ENCODE measurements at regions not wholly inside any gene's neighbourhood (a gene's known extent, or its start where the extent isn't known, plus 50 kb on each side); places are given as distances from the start of the nearest gene placed in this dataset.

DNA sequence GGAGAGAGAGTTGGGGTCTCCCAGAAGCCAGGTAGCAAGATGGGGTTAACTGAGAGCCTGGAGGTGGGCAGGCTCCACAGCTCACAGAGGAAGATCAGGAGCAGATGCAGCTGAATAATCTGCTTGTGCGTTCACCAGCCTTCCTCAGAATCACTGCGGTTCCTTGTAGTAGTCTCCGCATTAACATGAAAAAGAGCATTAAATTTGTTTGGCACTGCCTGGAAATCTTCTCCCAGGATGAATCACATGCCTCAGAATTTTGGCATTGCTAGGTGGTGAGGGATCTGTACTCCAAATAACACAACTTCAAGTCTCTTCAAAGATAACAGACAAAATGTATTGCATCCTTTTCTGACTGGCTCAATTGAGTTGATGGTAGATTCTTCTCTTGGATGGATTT is 700.6 kb upstream of the ARRDC4 start:
- DNase-seq, result no peak

DNA sequence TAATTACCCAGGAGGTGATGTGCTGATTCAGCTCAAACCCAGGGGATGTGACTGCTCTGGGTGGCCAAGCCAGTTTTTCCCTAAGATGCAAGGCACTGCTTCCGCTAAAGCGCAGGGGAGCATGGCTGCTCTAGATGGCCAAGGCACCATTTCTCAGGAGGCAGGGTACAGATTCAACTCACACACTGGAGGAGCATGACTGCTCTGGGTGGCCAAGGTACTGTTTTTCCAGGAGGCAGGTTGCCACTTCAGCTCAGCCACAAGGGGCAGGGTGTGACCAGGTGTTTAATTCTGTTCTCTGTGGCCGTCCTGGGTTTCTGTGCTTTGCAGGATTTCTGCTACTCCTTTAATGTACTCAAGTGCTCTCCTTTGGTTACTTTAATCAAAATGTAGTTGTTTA is 659.3 kb upstream of the ARRDC4 start:
- no peak for DNase-seq

DNA sequence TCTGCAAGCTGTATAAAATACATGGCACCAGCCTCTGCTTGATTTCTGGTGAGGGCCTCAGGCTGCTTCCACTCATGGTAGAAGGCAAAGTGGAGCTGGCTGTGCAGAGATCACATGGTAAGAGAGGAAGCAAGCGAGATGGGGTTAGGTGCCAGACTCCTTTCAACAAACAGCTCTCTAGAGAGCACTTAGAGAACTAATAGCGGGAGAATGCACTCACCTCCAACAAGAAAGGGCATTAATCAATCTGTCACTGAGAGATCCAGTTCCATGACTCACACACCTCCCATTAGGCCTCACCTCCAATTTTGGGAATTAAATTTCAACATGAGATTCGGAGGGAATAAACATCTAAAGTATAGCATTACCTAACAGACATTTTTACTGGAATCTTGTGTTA is 644.1 kb upstream of the ARRDC4 start:
- DNase-seq, result no peak

DNA sequence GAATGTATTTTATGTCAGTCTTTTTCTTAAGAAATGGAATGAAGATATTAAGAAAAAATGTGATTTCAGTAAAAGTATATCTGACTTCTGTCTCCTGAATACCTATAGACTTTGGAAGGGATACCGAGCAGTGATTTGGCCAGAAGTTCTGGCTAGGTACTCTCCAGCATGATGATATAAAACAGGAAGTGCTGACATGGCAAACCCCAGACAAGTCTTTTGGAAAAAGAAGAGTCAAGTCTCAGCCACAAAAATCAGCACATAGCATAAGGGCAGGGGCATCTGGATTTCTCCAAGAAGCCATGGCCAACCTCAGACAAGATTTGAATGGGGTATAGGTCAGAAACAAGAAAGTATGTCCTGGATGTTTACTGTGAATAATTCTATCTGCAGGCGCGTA is 643.3 kb upstream of the ARRDC4 start:
- no peak for DNase-seq

DNA sequence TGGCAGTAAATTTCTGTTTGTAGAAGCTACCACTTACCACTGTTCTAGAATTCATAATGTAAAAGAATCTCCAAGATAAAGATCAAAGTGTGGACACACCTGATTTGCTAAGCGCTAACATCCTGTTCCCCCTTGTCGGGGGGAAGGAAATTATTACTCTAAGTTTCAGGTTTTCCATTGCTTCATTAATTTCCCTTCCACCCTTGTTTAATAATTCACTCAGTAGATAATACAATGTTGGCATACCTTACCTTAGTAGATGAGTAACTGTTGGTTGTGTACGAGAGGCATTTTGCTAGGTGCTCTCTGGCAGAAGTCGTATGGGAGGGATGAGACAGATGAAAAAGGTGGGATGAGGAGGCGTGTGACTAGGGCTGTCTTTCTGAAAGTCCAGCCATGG is 641.2 kb upstream of the ARRDC4 start:
- no peak for DNase-seq

DNA sequence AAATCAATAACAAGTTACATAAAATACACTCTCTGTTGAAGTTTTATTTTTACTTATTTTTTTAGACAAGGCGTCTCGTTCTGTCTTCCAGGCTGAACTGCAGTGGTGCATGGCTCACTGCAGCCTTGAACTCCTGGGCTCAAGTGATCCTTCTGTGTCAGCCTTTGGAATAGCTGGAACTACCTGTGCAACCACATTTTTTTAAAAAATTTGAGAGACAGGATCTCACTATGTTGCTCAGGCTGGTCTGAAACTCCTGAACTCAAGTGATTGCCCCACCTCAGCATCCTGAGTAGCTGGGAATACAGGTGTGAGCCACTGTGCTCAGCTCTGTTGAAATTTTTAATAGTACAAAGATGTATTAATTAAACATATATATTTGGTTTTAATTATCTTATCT is 614.3 kb upstream of the ARRDC4 start:
- DNase-seq, result no peak

DNA sequence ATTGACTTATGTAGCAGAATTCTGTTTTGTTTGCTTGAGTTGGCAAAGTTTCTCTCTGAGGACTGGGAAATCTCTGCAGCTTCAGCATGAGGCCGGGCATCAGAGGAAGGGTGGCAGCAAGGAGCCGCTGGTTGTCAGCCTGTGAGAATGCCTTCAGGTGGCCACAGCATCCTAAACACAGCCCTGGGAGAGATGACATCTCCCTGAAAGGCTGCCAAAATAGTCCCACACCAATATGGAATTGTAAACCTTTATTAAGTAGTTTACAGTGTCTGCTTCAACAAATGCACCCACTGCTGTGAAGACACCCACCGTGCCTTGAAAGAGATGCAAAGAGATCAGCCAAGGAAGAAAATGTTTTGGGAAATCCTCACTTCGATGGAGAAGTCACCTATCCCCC is 609.7 kb upstream of the ARRDC4 start:
- DNase-seq, result no peak

DNA sequence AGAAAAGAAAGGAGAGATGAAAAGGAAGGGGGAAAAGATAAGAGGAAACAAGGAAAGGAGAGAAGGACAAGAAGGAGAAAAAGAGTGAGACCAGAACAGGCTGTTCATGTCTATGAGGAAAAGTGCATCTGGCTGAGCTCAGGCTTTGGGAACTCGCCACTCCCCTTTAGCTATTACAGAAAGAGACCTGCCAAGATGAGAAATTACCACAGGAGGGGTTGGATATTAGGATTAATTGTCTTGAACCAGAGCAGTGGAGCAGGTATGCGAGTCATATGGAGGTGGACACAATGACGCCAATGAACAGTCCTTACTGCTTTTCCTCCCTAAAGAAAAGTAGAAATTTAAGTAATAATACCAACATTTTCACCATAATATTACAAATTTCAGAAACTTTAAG is 577.0 kb upstream of the ARRDC4 start:
- no peak for DNase-seq

DNA sequence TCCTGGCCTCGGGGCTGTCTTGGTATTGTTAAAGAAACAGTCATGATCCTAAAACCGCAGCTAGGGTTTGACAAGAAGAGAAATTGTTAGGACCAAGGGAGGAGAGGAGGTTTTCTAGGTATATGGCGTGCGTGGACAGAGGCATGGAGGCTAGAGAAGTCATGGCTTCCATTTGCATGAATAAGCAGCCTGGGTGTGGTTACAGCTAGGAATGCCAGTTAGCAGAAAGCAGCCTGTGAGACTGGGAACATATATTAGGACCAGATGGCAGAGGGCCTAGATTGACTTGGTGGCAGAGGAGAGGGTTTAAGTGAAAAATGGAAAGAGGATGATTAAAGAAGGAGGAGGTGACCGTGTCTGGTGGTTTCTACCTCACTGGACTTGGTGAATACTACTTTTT is 573.6 kb upstream of the ARRDC4 start:
- no peak for DNase-seq

DNA sequence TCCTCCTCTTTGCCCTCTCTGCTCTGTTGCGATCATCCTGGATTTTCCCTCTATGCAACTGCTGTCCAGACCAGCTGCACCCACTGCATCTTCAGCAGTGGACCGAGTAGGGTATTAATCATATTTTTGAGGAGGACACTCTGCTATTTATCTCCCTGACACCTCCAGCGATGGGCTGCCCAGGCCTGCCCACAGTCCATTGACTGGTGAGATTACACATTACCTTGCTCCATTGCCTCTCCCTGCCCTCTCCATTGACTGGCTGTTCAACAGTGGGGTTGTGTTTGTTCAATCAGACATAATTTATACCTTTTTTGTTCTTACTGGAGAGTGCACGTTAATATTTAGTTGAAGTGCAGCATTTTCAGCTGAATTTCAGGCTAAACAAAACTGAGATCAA is 559.3 kb upstream of the ARRDC4 start:
- DNase-seq, result no peak

DNA sequence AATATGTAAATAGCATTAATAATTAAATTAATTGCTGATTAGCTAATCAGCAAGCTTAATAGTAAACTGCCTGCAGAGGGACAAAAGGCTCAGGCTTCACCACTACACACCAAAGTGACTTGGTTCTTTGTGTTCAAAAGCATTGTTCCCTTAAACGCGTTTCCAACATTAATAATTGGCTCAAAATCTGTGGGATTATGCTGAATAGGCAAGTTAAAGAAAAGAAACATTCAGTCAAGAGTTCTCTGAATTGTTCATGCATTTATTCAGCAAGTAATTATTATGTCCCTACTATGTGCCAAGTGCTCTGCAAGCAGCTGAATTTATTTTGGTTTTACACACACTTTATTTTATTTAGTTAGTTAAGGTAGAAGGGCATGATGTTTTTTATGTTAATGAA is 558.5 kb upstream of the ARRDC4 start:
- no peak for DNase-seq

DNA sequence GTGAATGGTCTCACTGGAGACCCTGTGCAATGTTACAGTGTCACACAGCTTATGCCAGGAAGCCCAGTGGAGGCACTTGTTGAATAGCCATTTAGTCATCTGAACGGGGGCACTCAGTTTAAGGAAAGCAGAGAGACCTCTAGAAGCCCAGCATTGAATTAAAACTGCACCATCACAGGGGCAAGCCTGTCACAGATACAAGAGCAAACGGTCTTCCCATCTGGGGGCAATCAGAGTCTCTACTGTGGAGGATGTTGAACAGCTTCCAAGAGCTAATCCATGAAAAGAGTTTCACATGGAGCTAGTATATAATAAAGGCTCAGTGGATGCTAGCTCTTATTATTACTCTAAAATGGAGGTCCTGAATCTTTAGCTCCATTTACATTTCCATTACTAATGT is 553.7 kb upstream of the ARRDC4 start:
- no peak for DNase-seq

DNA sequence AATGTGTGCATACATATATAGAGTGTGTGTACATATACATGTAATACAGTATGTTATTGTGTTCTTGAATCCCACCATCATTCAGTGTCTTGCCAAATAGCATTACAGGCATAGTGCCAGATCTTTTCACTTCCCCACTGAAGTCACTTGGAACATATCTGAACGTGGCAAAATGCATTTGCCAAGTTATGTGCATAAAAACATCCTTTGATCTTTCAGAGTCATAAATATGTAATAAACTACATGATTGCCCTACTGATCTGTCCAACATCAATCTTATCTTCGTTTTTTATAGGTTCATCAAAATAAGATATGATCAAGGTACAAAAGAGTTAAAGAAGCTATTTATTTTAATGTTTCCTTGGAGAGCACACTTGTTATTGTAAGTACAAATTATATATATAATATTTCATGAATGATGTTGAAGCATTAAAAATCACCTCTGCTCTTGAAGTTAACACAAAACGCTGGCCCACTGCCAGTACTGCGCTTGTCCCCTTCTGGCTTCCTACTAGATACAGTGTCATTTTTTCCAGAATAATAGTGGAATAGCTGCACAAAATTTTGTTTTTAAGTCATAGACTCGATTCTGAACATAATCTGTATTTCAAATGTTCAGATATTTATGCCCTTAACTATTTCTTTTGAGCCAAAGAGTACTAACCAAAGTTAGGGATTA is 549.5 kb upstream of the ARRDC4 start:
- no peak for DNase-seq

DNA sequence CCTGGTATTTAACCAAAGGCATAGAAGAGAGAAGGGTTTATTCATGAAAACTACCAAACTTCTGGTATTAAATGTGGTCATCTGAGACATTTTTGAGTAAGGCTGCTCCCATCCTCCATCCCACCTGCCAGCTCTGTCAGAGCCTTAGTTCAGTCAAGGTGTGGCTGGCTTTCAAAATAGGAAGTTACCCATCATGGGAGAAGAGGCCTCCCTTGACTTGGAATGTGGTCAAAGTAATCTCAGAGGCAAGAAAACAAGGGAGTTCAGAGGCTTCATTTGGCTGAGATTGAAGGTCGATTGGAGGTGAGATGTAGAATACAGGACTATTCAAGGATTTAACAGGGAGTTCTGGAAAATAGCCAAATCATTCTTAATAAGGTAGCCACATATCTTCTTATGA is 540.4 kb upstream of the ARRDC4 start:
- no peak for DNase-seq

DNA sequence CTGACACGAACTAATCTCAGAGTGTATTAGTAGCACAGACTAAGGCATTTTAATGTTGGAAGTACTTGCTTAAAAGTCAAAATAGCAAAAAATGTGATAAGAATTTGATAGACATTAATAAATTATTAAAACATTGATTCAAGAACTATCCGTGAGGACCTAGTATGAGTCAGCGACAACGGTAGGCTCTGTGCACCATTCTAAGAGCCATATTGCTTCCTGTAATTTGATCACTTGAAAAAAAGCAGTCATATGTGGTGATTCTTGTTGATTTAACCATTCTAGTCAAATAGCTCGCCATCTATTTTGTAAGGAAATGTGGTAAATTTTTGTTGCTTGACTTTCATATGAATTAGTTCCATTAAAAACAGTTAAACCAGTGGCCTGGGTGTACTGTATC is 534.9 kb upstream of the ARRDC4 start:
- no peak for DNase-seq

DNA sequence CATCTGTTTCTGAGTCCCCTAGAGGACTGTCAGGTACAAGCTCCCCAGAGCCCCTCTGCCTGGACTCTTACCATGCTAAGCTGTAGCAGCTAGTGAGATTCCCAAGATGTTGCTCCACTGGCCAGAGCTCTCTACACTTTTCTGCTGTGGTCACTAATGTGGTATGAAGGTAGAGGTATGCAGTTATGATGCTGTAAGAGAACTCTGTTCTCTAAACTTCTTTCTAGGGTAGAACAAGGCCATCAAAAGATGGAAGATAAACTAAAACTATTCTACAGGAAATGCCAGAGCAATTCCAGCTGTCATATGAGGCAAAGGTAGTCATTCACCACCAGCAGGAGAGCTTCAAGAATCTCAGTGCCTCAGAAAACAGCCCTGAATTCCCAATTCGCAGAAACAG is 517.4 kb upstream of the ARRDC4 start:
- DNase-seq, result no peak

DNA sequence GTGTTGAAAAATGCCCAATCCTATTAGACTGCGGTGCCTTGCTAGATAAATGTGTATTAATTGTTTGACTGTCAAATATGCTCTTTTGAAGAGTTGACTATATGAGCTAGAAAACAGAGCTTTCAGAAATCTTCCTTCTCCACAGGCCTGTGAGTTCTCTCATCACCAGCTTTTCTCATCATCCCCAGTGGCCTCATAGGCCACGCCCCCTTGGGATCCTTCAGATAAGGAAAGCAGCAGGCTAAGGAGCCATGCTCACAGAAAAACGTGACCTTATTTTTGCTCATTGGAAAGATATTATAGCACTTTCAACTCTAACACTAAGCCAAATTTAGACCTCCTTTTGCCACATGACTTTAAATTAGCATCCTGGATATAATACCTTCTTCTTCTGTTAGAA is 514.4 kb upstream of the ARRDC4 start:
- DNase-seq, result no peak

DNA sequence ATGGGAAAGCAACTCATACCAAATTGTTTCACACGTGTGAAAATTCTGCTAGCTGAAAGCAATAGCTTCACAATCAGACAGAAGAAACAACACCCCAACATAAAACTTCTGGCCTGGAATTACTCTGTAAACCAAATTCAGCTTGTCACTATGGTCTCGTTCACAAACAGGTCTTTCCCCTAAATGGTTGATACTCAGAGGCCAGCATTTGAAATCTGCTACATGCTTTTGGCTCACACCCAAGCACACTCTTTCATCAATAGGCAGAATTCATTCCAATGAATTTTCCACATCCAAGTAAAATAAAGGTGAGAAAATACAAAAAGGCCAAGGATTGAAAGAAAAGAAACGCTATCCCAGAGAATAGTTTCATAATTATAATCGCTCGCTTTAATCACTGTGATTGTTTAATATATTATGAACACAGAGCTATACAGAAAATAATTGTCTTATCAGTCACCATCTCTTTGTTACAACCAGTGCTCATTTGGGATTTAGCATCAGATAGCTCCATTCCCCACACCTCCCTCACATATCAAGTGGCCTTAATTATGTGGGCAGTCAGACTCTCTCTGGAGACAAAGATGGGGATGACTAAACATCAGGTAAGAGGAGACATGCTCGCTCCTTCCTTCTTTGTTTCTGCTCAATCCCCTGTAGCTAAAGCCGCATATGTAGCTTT is 503.8 kb upstream of the ARRDC4 start:
- no peak for DNase-seq

DNA sequence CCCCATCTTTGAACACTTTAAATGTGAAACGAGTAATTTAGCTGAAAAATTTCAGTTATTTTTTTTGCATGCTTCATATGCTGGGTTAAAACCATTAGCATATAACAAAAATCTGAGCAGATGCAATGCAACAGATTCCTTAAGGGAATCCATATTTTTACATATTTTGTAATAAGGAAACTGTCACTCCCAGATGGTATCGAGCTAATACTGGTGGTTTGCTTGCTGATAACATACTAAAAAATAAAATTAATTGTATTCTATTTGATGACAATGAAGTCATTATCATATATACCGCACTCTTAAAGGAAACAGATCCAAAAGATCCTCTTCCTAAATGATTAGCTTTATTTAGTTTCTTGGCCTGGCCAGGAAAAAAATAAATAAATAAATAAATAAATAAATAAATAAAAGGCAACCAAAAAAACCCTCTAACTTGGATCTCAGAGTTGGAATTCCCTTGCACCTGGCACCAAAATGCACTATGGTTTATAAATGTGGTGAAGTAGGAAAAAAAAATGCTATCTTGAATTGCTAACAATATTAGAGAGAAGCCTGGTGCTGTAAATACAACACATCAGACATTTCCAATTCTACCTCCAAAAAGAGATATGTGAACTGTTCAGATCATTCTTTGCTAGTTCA is 503.2 kb upstream of the ARRDC4 start:
- no peak for DNase-seq

DNA sequence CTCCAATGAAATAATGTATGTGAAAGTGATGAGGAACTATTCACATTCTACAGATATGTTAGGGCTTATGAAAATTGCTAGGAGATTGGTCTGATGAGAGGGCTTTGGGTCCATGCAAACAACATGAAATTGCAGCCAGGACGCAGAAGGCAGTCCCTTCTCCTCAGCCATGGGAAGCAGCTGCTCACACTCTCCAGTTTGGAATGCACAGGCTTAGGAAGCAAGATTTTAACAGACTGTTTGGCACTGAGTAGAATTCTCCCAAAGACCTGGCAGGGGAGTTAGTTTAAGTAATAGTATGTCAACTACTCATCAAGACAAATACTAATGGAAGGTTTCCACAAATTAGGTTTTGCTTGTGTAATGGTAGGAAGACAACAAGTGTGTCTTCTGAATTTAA is 500.7 kb upstream of the ARRDC4 start:
- no peak for DNase-seq

DNA sequence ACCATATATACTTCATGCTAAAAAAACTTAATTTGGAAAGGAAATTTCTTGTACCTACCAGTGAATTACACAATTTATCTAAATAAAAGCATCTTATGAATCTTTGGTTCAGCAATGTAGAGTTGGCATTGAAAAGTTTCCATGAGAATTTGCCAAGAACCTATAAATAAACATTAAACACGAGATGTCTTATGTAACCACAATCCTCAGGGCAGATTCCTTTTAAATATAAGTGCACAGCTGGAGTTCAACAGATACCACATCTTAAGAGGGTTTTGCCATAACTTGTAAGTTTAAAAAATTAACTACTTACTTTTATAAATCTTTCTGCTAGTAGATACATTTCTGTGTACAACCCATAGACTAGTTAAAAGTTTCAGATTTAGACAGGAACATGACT is 499.3 kb upstream of the ARRDC4 start:
- no peak for DNase-seq

DNA sequence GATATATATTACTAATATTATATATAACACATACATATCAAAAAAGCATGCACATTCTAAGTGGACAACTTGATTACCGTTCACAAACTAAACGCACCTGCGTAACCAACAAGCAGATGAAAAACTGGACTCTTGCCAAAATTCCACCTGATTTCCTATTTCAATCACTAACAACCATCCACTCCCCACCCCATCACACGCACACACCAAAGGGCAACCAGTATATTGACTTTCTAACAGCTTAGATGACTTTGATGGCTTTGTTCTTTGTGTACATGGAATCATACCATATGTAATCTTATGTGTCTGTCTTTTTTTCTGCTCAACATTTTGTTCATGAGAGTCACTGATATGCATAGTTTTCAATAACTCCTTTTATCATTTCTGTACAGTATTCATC is 496.8 kb upstream of the ARRDC4 start:
- no peak for DNase-seq

DNA sequence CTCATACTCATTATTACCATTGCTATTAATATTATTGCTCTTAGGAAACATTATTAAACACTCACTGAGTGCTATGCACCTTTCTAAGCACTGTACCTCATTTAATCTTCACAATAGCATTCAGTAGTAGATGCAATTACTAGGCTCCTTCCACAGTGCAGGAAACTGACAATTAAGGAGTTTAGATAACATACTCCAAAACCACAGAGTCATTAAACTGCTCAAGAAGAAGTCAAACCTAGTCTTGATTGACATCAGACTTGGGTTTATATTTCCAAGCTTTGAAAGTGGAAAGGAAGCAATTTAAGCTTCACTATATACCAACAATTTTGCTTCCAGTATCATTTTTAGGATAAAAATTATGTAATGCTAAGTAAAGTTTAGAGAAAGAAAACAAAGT is 490.1 kb upstream of the ARRDC4 start:
- no peak for DNase-seq

Measured in amygdala (tissue), 56 donors.